WTC11 (cell line): ENCODE measurements at regions not wholly inside any gene's neighbourhood (a gene's known extent, or its start where the extent isn't known, plus 50 kb on each side); places are given as distances from the start of the nearest gene placed in this dataset.
A peak's percentile ranks its signal among the peaks of the same experiment; 100 is the strongest.

Experiments
- ATAC-seq: fragments of 200-7000 bp; cut with Tn5 transposase; 2 replicates; pipeline ENCODE4 v1.10.0; 2021; ENCODE audit warnings: mild to moderate bottlenecking, moderate library complexity
- CTCF ChIA-PET: fragments of 300-600 bp; sonication (Branson Sonifier 250); formaldehyde crosslinking; loops from one replicate; lab custom pipeline; 2021; ENCODE audit warnings: antibody characterized with exemption; lab: Charles Lee
- POLR2A ChIA-PET: fragments of 350-600 bp; sonication (Branson Sonifier 250); formaldehyde crosslinking; loops from one replicate; lab custom pipeline; 2021; ENCODE audit warnings: antibody characterized with exemption; lab: Charles Lee
- DNase-seq: peaks from one replicate; pipeline ENCODE4 v3.0.0; 2021; ENCODE audit warnings: low spot score
- H3K27ac Mint-ChIP-seq: 2 replicates; pipeline ENCODE4 v1.8.0; 2021; ENCODE audit warnings: mixed read lengths
- H3K27me3 Mint-ChIP-seq: 2 replicates; pipeline ENCODE4 v1.8.0; 2021; ENCODE audit warnings: low read depth, mild to moderate bottlenecking, moderate library complexity, mixed read lengths
- H3K36me3 Mint-ChIP-seq: 2 replicates; pipeline ENCODE4 v1.8.0; 2021; ENCODE audit warnings: mixed read lengths
- H3K4me1 Mint-ChIP-seq: 2 replicates; pipeline ENCODE4 v1.8.0; 2022; ENCODE audit warnings: mixed read lengths
- H3K4me3 Mint-ChIP-seq: 2 replicates; pipeline ENCODE4 v1.8.0; 2021; ENCODE audit warnings: mild to moderate bottlenecking, moderate library complexity, mixed read lengths
- H3K9me3 Mint-ChIP-seq: 2 replicates; pipeline ENCODE4 v1.8.0; 2021; ENCODE audit warnings: mixed read lengths
- AR ChIP-seq: fragments of 250-450 bp; sonication (Bioruptor Pico); IDR thresholded peaks from 2 replicates; pipeline ENCODE4 v1.9.0; 2021; ENCODE audit warnings: mild to moderate bottlenecking
- CREB1 ChIP-seq: sonication (generic); formaldehyde crosslinking; IDR thresholded peaks from 2 replicates; pipeline ENCODE4 v1.8.0; 2023; ENCODE audit warnings: mild to moderate bottlenecking, missing genetic modification reagents
- ESRRA ChIP-seq: sonication (generic); formaldehyde crosslinking; IDR thresholded peaks from 2 replicates; pipeline ENCODE4 v1.8.1; 2022; ENCODE audit warnings: mild to moderate bottlenecking, missing genetic modification reagents, borderline replicate concordance
- HMGXB4 ChIP-seq: sonication (generic); formaldehyde crosslinking; IDR thresholded peaks from 2 replicates; pipeline ENCODE4 v1.8.1; 2023; ENCODE audit warnings: mild to moderate bottlenecking, moderate library complexity, missing genetic modification reagents
- JUN ChIP-seq: sonication (generic); formaldehyde crosslinking; IDR thresholded peaks from 2 replicates; pipeline ENCODE4 v1.8.0; 2023; ENCODE audit warnings: mild to moderate bottlenecking, missing genetic modification reagents
- MAX ChIP-seq: sonication (generic); formaldehyde crosslinking; IDR thresholded peaks from 2 replicates; pipeline ENCODE4 v1.8.0; 2022; ENCODE audit warnings: mild to moderate bottlenecking, missing genetic modification reagents
- MLX ChIP-seq: sonication (generic); formaldehyde crosslinking; IDR thresholded peaks from 2 replicates; pipeline ENCODE4 v1.8.1; 2023; ENCODE audit warnings: mild to moderate bottlenecking, missing genetic modification reagents, moderate library complexity
- NFYB ChIP-seq: sonication (generic); formaldehyde crosslinking; conservative IDR thresholded peaks from 2 replicates; pipeline ENCODE4 v1.8.0; 2022; ENCODE audit warnings: low read depth, missing genetic modification reagents
- PRDM15 ChIP-seq: sonication (generic); formaldehyde crosslinking; IDR thresholded peaks from 2 replicates; pipeline ENCODE4 v1.8.0; 2022; ENCODE audit warnings: missing genetic modification reagents
- SP1 ChIP-seq: sonication (generic); formaldehyde crosslinking; conservative IDR thresholded peaks from 2 replicates; pipeline ENCODE4 v1.8.1; 2022; ENCODE audit warnings: missing genetic modification reagents
- STAT6 ChIP-seq: sonication (generic); formaldehyde crosslinking; conservative IDR thresholded peaks from 2 replicates; pipeline ENCODE4 v1.8.1; 2023; ENCODE audit warnings: mild to moderate bottlenecking, low read depth, missing genetic modification reagents, moderate library complexity
- ZNF121 ChIP-seq: sonication (generic); formaldehyde crosslinking; IDR thresholded peaks from 2 replicates; pipeline ENCODE4 v1.8.0; 2023; ENCODE audit warnings: missing genetic modification reagents
- ZNF219 ChIP-seq: sonication (generic); formaldehyde crosslinking; IDR thresholded peaks from 2 replicates; pipeline ENCODE4 v1.8.0; 2023; ENCODE audit warnings: missing genetic modification reagents, mild to moderate bottlenecking, borderline replicate concordance
- ZNF425 ChIP-seq: fragments of 250-450 bp; sonication (Bioruptor Pico); conservative IDR thresholded peaks from 2 replicates; pipeline ENCODE4 v1.9.0; 2021; ENCODE audit warnings: mild to moderate bottlenecking

GRCh38 chr6:105592329-105592728 lies 189.4 kb upstream of the PREP start (continued):
- no peak for TF ChIP-seq ZNF425 (CRISPR knock-in tag)

- ChIA-PET POLR2A (no interaction called here), CTCF (no interaction called here)
- Mint-ChIP-seq H3K36me3 (no peaks in the 10 kb centered on the region), H3K9me3 (no peaks in the 10 kb centered on the region), H3K27ac (no peak overlapping the region), H3K27me3 (no peaks in the 10 kb centered on the region), H3K4me1 (peaks cover 30% of the 10 kb centered on the region), H3K4me3 (no peak overlapping the region)
- TF ChIP-seq MLX (CRISPR knock-in tag) (no peak), SP1 (CRISPR knock-in tag) (no peak)
- ATAC-seq (peak; percentile 48; the same call in 1 of the 2 replicates), DNase-seq (no peak)
These were observed 188.2 kb upstream of the PREP start for GRCh38 chr6:105591053-105591452.

- Mint-ChIP-seq H3K4me1 (peaks cover 15% of the 10 kb centered on the region), H3K36me3 (no peaks in the 10 kb centered on the region), H3K4me3 (no peak overlapping the region), H3K9me3 (0 out of 2 replicates have a peak, but pooled peaks cover 6% of the 10 kb centered on the region), H3K27me3 (no peaks in the 10 kb centered on the region), H3K27ac (no peak overlapping the region)
- CTCF ChIA-PET: no interaction called here
- DNase-seq (no peak), ATAC-seq (no peak)
- no peak for TF ChIP-seq PRDM15 (CRISPR knock-in tag)
- TF ChIP-seq STAT6 (CRISPR knock-in tag): no peak
- no peak for TF ChIP-seq CREB1 (CRISPR knock-in tag)
- no peak for TF ChIP-seq JUN
- no peak for TF ChIP-seq NFYB (CRISPR knock-in tag)
- TF ChIP-seq ZNF219 (CRISPR knock-in tag): no peak
- TF ChIP-seq MAX (CRISPR knock-in tag): no peak
- TF ChIP-seq ESRRA (CRISPR knock-in tag): no peak
- no peak for TF ChIP-seq ZNF121 (CRISPR knock-in tag)
- no peak for TF ChIP-seq HMGXB4 (CRISPR knock-in tag)
- no peak for TF ChIP-seq AR (CRISPR knock-in tag)
- POLR2A ChIA-PET: no interaction called here
These were observed 185.3 kb upstream of the PREP start for GRCh38 chr6:105588123-105588710.
